ENCODE measurements at regions not wholly inside any gene's neighbourhood (a gene's known extent, or its start where the extent isn't known, plus 50 kb on each side); places are given as distances from the start of the nearest gene placed in this dataset.
"Not testable (repeated sequence)": the region's sequence is repeated elsewhere in the genome, so short reads cannot be mapped to it uniquely, and the experiment has no call there.

DNA sequence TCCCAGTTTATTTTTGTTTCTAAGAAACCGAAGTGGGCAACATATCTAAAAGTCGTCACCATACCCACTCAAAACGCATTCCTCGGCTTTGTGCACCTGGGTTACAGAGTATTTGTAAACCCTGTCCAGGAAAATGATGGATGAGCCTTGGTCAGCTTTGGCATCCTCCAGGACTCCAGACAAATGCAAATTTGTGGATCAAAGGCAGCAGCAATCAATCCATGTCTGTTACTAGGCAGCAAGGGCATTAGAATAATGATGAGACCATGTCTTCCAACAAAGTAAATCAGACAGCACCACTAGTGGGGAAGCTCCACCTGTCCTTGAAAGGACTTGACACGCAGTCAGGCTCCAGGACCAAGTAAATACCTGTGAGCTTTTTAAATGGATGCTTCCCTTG, 672.6 kb upstream of the GYPC start:
- no peak for DNase-seq (ENCODE audit: low read depth in 1 of 2, low spot score in 1 of 2)

GRCh38 chr2:126029316-126029715, 626.6 kb upstream of the GYPC start:
- DNase-seq (ENCODE audit: low read depth in 1 of 2, low spot score in 1 of 2): no peak

DNA sequence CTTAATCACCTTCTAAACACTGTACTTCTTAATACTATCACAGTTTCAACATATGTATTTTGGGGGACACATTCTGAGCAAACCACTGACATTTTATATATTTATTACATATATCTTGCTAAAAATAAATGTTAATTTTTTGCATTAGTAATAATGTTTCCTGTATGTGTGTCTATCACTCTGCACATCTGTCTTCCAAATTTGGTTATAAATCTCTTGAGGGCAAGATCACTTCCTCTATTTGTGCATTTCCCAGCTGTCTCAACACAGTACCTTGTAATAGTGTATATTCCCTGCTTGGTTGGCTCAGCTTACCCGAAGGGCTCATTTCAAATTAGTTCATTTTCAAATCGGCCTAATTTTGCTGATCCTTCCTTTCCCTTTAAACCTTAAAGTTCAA, 617.1 kb upstream of the GYPC start:
- DNase-seq (ENCODE audit: low read depth in 1 of 2, low spot score in 1 of 2): no peak

DNA sequence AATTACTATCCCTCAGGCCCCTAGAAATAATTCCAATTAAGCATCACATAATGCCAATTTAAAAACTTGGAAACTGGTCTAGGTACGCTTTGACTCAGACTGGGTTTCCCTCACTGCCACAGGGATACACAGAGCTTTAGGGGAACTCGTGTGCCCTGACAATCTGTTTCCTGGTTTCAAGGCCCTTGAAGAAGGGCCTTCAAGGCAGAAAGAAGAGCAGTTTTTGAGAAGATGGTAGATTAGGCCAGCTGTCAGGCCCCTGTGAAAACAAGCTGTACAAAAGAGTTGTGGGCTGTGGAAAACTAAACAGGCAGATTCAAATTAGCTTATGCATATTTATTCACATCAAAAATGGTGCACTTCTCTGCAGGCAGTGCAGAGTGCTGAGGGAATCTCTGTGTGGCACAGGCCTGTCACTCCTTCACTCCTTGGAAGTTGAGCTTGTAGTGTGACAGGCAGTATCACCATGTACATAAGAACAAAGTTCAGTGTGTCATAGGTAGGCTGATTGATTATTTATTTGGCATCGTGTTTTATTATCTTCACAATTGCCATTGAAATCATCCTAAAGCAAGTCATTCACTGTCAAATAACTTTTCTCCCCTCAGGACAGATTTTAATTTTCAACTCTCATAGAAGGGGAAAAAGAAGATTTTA, 614.4 kb upstream of the GYPC start:
- no peak for DNase-seq (ENCODE audit: low read depth in 1 of 2, low spot score in 1 of 2)

- no peak for DNase-seq (ENCODE audit: low read depth in 1 of 2, low spot score in 1 of 2)
These were observed 613.9 kb upstream of the GYPC start for GRCh38 chr2:126042089-126042488.

DNA sequence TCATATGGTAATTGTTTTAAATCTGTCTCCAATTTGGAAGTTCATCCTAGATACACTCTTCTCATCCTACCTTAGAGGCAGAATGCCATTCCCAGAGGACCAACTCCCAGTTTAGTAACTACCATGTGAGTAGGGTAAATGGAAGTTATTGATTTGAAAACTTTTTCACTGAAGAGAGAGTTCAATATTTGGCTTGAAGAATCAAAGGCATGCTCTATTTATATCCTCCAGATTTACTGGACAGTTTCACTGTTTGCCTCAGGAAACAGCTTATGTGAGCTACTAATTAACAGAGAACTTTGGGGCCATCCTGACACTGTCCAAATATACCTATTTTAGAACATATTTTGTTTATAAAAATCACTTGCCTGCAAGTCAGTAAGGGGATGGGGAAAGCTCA, 607.2 kb upstream of the GYPC start:
- DNase-seq (ENCODE audit: low read depth in 1 of 2, low spot score in 1 of 2): no peak

GRCh38 chr2:126049461-126049860, 606.5 kb upstream of the GYPC start:
- DNase-seq (ENCODE audit: low read depth in 1 of 2, low spot score in 1 of 2): no peak

- DNase-seq (ENCODE audit: low read depth in 1 of 2, low spot score in 1 of 2): no peak
These were observed 604.8 kb upstream of the GYPC start for GRCh38 chr2:126050991-126051736.

GRCh38 chr2:126051737-126052240, 604.2 kb upstream of the GYPC start:
- not testable (repeated sequence) for DNase-seq (ENCODE audit: low read depth in 1 of 2, low spot score in 1 of 2)

GRCh38 chr2:126059379-126059778, 596.6 kb upstream of the GYPC start:
- DNase-seq (ENCODE audit: low read depth in 1 of 2, low spot score in 1 of 2): no peak

DNA sequence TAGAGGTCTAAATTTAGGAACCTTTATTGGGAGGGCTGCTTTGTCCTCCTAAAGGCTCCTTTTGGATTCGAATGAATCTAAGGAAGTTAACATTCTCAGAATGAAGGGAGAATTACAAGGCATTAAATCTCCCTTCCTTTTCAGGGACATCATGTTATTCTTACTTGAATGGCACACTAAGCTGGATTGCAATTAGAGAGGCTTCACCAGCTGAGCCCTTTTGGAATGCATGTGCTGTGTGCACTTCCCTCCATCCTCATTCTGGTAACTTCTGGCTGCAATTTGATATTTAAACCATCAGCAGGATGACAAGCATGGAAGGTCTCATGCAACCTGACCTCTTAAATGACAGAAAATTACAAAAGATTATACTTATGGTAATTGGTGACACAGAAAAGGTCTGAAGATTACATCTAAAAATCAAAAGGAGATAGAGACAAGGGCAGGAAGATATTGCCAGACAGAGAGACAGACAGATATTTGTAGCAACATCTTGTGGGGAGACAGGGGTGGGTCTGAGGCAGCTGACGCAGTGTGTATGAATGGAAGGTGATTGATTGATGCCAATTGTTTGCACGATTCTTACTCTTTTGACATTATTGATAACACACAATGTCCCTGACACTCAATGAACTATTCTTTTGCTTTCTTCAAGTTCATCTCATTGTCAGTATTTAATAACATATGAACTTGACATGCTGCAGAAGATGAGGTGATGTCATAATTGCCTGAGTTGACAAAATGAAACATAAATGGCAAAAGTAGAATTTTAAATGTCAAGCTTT, 570.8 kb upstream of the GYPC start:
- DNase-seq (ENCODE audit: low read depth in 1 of 2, low spot score in 1 of 2): no peak

DNA sequence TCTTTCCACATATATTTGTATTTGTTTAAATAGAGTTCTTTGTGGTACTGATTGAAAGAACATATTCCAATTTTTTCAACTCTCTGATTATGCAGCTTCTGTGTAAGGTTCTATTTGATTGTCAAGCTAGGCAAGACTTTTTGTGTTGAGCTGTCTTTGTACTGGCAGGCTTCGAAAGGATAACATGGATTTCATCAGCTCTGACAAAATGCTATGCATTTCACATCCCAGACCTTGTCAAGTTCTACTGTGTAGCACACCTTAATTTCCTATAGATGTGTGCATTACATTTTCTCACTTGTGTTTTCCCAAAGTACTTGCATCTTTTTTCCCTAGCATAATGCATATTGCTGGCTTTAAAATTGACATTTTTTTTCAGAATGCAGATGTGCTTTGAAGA, 555.0 kb upstream of the GYPC start:
- DNase-seq (ENCODE audit: low read depth in 1 of 2, low spot score in 1 of 2): no peak

GRCh38 chr2:126106006-126106405, 550.0 kb upstream of the GYPC start:
- DNase-seq (ENCODE audit: low read depth in 1 of 2, low spot score in 1 of 2): no peak

GRCh38 chr2:126107883-126108282, 548.1 kb upstream of the GYPC start:
- DNase-seq (ENCODE audit: low read depth in 1 of 2, low spot score in 1 of 2): no peak

GRCh38 chr2:126115975-126116374, 540.0 kb upstream of the GYPC start:
- no peak for DNase-seq (ENCODE audit: low read depth in 1 of 2, low spot score in 1 of 2)

DNA sequence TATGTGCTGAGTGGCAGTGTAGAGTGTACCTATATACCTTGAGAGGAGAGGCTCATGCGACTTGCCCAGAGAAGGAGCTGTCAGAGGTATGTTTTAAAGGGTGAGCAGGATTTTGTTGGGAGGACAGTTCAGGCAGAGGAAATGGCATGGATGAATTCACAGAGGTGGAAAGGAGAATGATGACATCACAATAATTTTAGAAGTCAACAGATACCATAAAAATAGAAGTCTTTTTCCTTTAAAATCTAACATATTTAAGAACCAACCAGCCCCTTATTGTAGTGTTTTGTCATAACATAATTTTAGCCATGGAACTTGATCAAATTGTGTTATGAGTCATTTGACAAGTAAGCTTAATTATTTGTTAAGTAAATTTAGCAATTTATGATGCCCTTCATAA, 538.1 kb upstream of the GYPC start:
- DNase-seq (ENCODE audit: low read depth in 1 of 2, low spot score in 1 of 2): no peak

- DNase-seq (ENCODE audit: low read depth in 1 of 2, low spot score in 1 of 2): no peak
These were observed 510.2 kb upstream of the GYPC start for GRCh38 chr2:126145752-126146151.

DNA sequence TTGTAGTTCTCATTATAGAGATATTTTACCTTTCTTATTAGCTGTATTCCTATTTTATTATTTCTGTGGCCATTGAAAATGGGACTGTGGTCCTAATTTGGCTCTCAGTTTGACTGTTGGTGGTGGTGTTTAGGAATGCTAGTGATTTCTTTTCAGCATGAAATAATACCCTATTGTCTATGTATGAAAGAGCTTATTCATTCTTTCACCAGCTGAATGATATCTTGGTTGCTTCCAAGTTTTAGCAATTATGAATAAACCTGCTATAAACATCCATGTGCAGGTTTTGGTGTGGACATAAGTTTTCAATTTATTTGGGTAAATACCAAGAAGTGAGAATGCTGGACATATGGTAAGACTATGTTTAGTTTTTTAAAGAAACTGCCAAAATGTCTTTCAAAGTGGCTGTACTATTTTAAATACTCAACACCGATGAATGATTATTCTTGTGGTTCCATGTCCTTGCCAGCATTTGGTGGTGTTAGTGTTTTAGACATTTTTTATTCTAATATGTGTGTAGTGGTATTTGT, 501.6 kb upstream of the GYPC start:
- no peak for DNase-seq (ENCODE audit: low read depth in 1 of 2, low spot score in 1 of 2)

DNA sequence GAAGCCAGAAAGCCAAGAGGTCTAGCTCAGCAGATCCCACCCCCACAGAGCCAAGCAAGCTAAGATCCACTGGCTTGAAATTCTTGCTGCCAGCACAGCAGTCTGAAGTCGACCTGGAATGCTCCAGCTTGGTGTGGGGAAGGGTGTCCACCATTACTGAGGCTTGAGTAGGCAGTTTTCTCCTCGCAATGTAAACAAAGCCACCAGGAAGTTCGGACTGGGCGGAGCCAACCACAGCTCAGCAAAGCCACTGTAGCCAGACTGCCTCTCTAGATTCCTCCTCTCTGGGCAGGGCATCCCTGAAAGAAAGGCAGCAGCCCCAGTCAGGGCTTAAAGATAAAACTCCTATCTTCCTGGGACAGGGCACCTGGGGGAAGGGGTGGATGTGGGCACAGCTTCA, 495.0 kb upstream of the GYPC start:
- not testable (repeated sequence) for DNase-seq (ENCODE audit: low read depth in 1 of 2, low spot score in 1 of 2)

- DNase-seq (ENCODE audit: low read depth in 1 of 2, low spot score in 1 of 2): no peak
These were observed 483.2 kb upstream of the GYPC start for GRCh38 chr2:126172631-126173184.

DNA sequence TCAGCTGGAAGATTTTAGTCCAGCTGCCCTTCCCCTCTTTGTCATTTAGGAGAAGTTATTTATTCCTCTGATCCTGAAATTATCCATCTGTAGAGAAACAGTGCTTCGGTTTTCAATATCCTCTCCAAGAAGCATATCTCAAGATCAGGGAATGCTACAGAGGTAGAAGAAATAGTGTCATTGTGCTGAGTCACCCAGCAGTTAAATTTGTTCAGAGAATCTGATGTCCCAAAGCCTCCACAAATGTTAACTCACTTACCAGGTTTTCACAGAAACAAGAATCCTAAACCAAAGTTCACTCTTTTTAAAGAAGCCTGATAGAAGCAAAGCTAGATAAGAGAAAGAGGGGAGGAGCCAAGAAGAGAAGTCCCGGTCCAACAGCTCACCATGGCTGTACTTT, 480.7 kb upstream of the GYPC start:
- no peak for DNase-seq (ENCODE audit: low read depth in 1 of 2, low spot score in 1 of 2)
